ENCODE measurements at regions not wholly inside any gene's neighbourhood (a gene's known extent, or its start where the extent isn't known, plus 50 kb on each side); places are given as distances from the start of the nearest gene placed in this dataset.
A peak's percentile ranks its signal among the peaks of the same experiment; 100 is the strongest.

- H2AFZ ChIP-seq (ENCODE audit: low read depth, low read length), result no peak overlapping the region
- H4K20me1 ChIP-seq (ENCODE audit: insufficient read depth), result no peaks in the 10 kb centered on the region
These were observed 131.0 kb downstream of the TTC8 start for GRCh38 chr14:88955455-88955854.

GRCh38 chr14:88960496-88960895 lies 136.0 kb downstream of the TTC8 start:
- Histone ChIP-seq H3K9me2 (ENCODE audit: insufficient read depth, low read length) (no peaks in the 10 kb centered on the region), H3K27ac (ENCODE audit: low read length) (no peak overlapping the region), H3K4me2 (ENCODE audit: low read length) (no peak overlapping the region), H3F3A (ENCODE audit: insufficient read depth, low read length, poor library complexity, severe bottlenecking) (no peaks in the 10 kb centered on the region), H4K20me1 (ENCODE audit: insufficient read depth) (no peaks in the 10 kb centered on the region), H3K9ac (ENCODE audit: low read length) (no peak overlapping the region), H3K79me2 (replicated peaks; ENCODE audit: insufficient read depth, low read length) (no peaks in the 10 kb centered on the region), H3K36me3 (ENCODE audit: insufficient read depth, low read length) (no peaks in the 10 kb centered on the region), H3K27me3 (ENCODE audit: insufficient read depth, low read depth, low read length) (no peaks in the 10 kb centered on the region), H3K9me3 (ENCODE audit: low read length) (no peaks in the 10 kb centered on the region), H3K4me3 (ENCODE audit: low read length) (no peak overlapping the region), H2AFZ (ENCODE audit: low read depth, low read length) (no peak overlapping the region)
- no peak for TF ChIP-seq TAF1 (IDR thresholded peaks at IDR 0.05; ENCODE audit: low read depth)
- no peak for TF ChIP-seq SMC3 (conservative IDR thresholded peaks at IDR 0.05; ENCODE audit: poor library complexity)
- no peak for TF ChIP-seq REST (IDR thresholded peaks at IDR 0.05; ENCODE audit: borderline replicate concordance)
- TF ChIP-seq EP300 (conservative IDR thresholded peaks at IDR 0.05; ENCODE audit: poor library complexity, severe bottlenecking), result no peak
- TF ChIP-seq EZH2 (IDR thresholded peaks at IDR 0.05; ENCODE audit: borderline replicate concordance, insufficient read depth, low read length, poor library complexity, severe bottlenecking), result no peak
- no peak for TF ChIP-seq POLR2AphosphoS5 (IDR thresholded peaks at IDR 0.05)
- TF ChIP-seq MXI1 (conservative IDR thresholded peaks at IDR 0.05; ENCODE audit: poor library complexity, severe bottlenecking), result no peak
- no peak for TF ChIP-seq RAD21 (conservative IDR thresholded peaks at IDR 0.05)

More at GRCh38 chr14:88955455-88955854, 131.0 kb downstream of the TTC8 start:
- no peak overlapping the region for H3K27ac ChIP-seq (ENCODE audit: low read length)
- TF ChIP-seq EP300 (conservative IDR thresholded peaks at IDR 0.05; ENCODE audit: poor library complexity, severe bottlenecking) (no peak), CTCF (IDR thresholded peaks at IDR 0.05; ENCODE audit: poor library complexity, severe bottlenecking) (no peak), RAD21 (conservative IDR thresholded peaks at IDR 0.05) (no peak), TAF1 (IDR thresholded peaks at IDR 0.05; ENCODE audit: low read depth) (no peak), REST (IDR thresholded peaks at IDR 0.05; ENCODE audit: borderline replicate concordance) (peak; percentile 68)
- no peaks in the 10 kb centered on the region for H3F3A ChIP-seq (ENCODE audit: insufficient read depth, low read length, poor library complexity, severe bottlenecking)
- H3K9ac ChIP-seq (ENCODE audit: low read length), result no peak overlapping the region
- no peaks in the 10 kb centered on the region for H3K79me2 ChIP-seq (replicated peaks; ENCODE audit: insufficient read depth, low read length)
- no peaks in the 10 kb centered on the region for H3K9me2 ChIP-seq (ENCODE audit: insufficient read depth, low read length)
- no peaks in the 10 kb centered on the region for H3K27me3 ChIP-seq (ENCODE audit: insufficient read depth, low read depth, low read length)
- H3K9me3 ChIP-seq (ENCODE audit: low read length), result no peaks in the 10 kb centered on the region
- H3K4me3 ChIP-seq (ENCODE audit: low read length), result no peak overlapping the region
- H3K4me2 ChIP-seq (ENCODE audit: low read length), result no peak overlapping the region
- no peaks in the 10 kb centered on the region for H3K36me3 ChIP-seq (ENCODE audit: insufficient read depth, low read length)

Measured in neural cell (in vitro differentiated cells).